Mesothelial cell of epicardium (in vitro differentiated cells): ENCODE measurements at regions not wholly inside any gene's neighbourhood (a gene's known extent, or its start where the extent isn't known, plus 50 kb on each side); places are given as distances from the start of the nearest gene placed in this dataset.

Experiments
- DNase-seq, 2 experiments: peaks; one replicate each; pipeline ENCODE4 v3.0.0; 2021; ENCODE audit warnings: low spot score in 2 of 2; ENCODE audit not compliant: unreplicated experiment in 2 of 2
- H3K27ac Mint-ChIP-seq: 2 replicates; pipeline ENCODE4 v1.8.0; 2021; ENCODE audit warnings: mixed read lengths
- H3K27me3 Mint-ChIP-seq: 2 replicates; pipeline ENCODE4 v1.8.0; 2021; ENCODE audit warnings: low read depth, mixed read lengths
- H3K36me3 Mint-ChIP-seq: 2 replicates; pipeline ENCODE4 v1.8.0; 2021; ENCODE audit warnings: mixed read lengths
- H3K4me1 Mint-ChIP-seq: 2 replicates; pipeline ENCODE4 v1.8.0; 2021; ENCODE audit warnings: mixed read lengths
- H3K4me3 Mint-ChIP-seq: 2 replicates; pipeline ENCODE4 v1.8.0; 2021; ENCODE audit warnings: mild to moderate bottlenecking, moderate library complexity, mixed read lengths
- H3K9me3 Mint-ChIP-seq: 2 replicates; pipeline ENCODE4 v1.8.0; 2021; ENCODE audit warnings: mixed read lengths
- TF ChIP-seq, protein P1 (sequence below): fragments of 200-600 bp; sonication (generic); IDR thresholded peaks from one replicate; pipeline ENCODE4 v1.5.0; 2021; ENCODE audit warnings: antibody characterized with exemption; ENCODE audit not compliant: unreplicated experiment

DNA sequence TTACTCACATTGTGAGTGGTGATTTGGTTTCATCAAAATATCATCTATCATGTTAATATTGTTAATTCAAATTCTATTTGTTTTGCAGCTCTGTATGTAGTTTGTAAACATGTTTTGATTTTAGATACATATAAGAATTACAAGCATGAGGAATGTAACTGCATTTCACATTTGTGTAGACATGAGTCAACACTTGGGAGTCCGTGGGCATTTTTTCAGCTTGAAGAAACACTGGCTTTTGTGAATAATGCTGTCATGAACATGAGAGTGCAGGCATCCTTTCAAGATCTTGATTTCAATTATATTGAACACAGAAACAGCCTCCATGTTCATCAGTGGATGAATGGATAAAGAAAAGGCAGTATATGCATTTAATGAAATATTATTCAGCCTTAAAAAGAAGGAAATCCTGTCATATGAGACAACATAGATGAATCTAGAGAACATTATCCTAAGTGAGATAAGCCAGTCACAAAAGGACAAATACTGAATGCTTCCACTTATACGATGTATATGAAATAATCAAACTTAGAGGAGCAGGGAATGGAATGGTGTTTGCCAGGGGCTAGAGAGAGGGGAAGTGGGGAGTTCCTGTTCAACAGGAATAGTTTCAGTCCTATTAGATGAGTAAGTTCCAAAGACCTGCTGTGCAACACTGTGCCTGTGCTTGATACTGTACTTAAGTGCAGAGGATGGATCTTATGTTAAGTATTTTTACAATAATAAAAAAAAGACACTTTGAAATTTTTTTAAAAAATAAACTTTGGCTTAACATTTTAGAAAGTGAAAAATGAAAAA, 194.9 kb downstream of the LRATD1 start:
- TF ChIP-seq, protein P1, sequence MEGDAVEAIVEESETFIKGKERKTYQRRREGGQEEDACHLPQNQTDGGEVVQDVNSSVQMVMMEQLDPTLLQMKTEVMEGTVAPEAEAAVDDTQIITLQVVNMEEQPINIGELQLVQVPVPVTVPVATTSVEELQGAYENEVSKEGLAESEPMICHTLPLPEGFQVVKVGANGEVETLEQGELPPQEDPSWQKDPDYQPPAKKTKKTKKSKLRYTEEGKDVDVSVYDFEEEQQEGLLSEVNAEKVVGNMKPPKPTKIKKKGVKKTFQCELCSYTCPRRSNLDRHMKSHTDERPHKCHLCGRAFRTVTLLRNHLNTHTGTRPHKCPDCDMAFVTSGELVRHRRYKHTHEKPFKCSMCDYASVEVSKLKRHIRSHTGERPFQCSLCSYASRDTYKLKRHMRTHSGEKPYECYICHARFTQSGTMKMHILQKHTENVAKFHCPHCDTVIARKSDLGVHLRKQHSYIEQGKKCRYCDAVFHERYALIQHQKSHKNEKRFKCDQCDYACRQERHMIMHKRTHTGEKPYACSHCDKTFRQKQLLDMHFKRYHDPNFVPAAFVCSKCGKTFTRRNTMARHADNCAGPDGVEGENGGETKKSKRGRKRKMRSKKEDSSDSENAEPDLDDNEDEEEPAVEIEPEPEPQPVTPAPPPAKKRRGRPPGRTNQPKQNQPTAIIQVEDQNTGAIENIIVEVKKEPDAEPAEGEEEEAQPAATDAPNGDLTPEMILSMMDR, result no peak
- Mint-ChIP-seq H3K9me3 (no peaks in the 10 kb centered on the region), H3K4me3 (no peak overlapping the region), H3K4me1 (no peaks in the 10 kb centered on the region), H3K27me3 (no peaks in the 10 kb centered on the region), H3K36me3 (no peaks in the 10 kb centered on the region), H3K27ac (no peak overlapping the region)
- no peak for DNase-seq

DNA sequence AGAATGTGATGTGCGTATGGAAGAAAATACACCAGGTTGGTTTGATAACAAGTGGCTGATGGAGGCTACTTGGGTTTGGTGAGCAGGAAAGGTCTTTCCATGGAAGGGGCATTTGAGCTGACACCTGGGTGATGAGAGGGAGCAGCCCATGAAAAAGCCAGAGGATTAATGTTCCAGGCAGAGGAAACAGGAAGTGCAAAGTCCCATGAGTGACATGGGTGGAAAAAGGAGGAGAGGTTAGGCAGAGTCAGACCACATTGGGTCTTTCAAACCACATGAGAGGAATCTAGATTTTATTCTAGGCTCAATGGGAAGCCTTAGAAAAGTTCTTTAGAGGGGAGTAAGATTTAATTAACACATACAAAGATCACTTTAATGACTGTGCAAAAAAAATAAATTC, 195.7 kb downstream of the LRATD1 start:
- Mint-ChIP-seq H3K9me3 (no peaks in the 10 kb centered on the region), H3K4me3 (no peak overlapping the region), H3K27me3 (no peaks in the 10 kb centered on the region), H3K4me1 (no peaks in the 10 kb centered on the region), H3K27ac (no peak overlapping the region), H3K36me3 (no peaks in the 10 kb centered on the region)
- DNase-seq, result no peak
- TF ChIP-seq, protein P1, result no peak

DNA sequence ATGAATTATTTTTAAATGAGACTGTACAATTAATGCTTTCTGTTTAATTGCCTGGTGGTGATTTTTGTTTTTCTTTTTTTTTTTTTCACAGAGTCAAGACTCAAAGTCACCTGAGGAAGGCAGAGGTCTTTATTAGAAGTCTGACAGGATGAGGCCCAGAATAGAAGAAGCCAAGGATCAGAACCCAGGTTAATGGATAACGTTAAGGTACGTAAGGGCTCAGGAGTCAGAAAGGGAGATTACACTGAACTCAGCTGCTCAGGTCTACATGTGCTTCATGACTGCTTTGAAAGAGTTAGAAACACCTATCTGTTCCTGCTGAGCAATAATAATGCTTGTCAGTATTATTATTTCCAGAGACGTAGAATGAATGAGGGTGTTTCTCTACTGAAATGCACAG, 196.5 kb downstream of the LRATD1 start:
- DNase-seq, result no peak
- Mint-ChIP-seq H3K36me3 (no peaks in the 10 kb centered on the region), H3K4me1 (no peaks in the 10 kb centered on the region), H3K9me3 (no peaks in the 10 kb centered on the region), H3K4me3 (no peak overlapping the region), H3K27me3 (no peaks in the 10 kb centered on the region), H3K27ac (no peak overlapping the region)
- TF ChIP-seq, protein P1, result no peak

DNA sequence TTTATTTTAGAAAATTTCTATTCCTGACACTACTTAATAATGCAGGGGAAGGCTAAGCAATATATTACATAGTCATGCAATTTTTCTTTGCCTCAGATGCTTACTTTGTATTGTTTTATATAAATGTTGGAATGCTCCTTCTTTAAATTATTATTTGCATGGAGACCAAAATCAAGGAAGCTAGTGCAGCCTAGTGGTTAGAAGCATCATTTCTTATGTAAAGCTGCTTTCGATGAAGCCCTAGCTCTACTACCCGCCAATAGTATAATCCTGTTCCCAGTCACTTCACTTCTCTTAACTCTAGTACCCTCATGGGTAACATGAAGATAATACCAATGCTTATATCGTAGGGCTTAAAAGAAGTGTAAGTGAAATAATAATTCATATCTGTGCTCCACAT, 198.9 kb downstream of the LRATD1 start:
- no peak overlapping the region for H3K27ac Mint-ChIP-seq
- no peak overlapping the region for H3K4me3 Mint-ChIP-seq
- H3K36me3 Mint-ChIP-seq, result no peaks in the 10 kb centered on the region
- H3K4me1 Mint-ChIP-seq, result no peaks in the 10 kb centered on the region
- H3K27me3 Mint-ChIP-seq, result no peaks in the 10 kb centered on the region
- DNase-seq, result no peak
- peaks cover 12% of the 10 kb centered on the region for H3K9me3 Mint-ChIP-seq
- TF ChIP-seq, protein P1, result no peak

DNA sequence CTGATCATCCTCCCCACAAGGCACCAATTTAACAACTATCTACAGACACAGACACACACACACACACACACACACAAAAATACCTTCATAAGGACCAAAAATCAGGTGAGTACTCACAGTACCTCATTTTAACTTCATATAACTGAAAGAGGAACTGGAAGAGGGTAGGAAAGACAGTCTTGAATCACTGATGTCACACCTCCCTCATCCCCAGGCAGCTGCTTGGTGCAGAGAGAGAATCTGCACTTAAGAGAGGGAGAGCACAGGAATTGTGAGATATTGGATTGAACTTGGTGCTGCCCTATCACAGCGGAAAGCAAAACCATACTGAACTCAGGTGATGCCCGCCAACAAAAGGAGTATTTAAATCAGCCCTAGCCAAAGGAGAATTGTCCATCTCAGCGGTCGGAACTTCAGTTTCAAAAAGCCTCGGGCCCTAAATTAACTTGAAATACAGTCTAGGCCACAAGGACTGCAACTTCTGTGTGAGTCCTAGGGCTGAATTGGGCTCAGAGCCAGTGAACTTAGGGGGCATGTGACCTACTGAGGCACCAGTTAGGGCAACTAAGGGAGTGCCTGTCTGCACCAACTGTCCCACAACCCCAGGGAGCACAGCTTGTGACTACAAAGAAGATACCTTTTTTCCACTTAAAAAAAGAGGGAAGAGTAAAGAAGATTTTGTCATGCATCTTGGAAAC, 211.1 kb downstream of the LRATD1 start:
- peaks cover 5% of the 10 kb centered on the region for H3K36me3 Mint-ChIP-seq
- TF ChIP-seq, protein P1, result no peak
- no peak overlapping the region for H3K27ac Mint-ChIP-seq
- no peak overlapping the region for H3K4me3 Mint-ChIP-seq
- H3K9me3 Mint-ChIP-seq, result peaks cover 56% of the 10 kb centered on the region
- DNase-seq, result no peak
- no peaks in the 10 kb centered on the region for H3K4me1 Mint-ChIP-seq
- H3K27me3 Mint-ChIP-seq, result no peaks in the 10 kb centered on the region
